ENCODE measurements at regions not wholly inside any gene's neighbourhood (a gene's known extent, or its start where the extent isn't known, plus 50 kb on each side); places are given as distances from the start of the nearest gene placed in this dataset.
"Not testable (repeated sequence)": the region's sequence is repeated elsewhere in the genome, so short reads cannot be mapped to it uniquely, and the experiment has no call there.

DNA sequence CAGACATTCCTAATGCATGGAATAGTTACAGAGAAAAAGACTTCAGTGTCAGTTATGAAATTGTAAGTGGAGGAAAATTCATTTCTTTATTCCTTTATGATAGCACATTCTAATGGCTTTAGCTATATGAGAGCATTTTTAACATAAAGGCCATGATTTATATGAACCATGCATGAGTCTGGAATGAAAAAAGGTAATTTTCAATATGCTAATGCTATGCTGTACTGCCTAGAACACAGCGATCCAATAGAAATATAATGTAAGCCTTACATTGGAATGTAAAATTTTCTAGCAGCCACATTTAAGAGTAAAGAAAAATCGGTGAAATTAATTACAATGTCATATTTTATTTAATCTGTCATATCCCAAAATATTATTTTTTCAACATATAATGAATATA, 932.0 kb downstream of the C4orf33 start:
- no peaks in the 10 kb centered on the region for H3K9me3 ChIP-seq (ENCODE audit: low read length)
- CTCF ChIA-PET: no interaction called here
- Mint-ChIP-seq H3K4me1 (no peaks in the 10 kb centered on the region), H3K4me3 (no peak overlapping the region), H3K36me3 (no peaks in the 10 kb centered on the region), H3K27ac (no peak overlapping the region), H3K9me3 (peaks cover 0 to 5% (median 0%) of the 10 kb centered on the region in 5 donors), H3K27me3 (no peaks in the 10 kb centered on the region)
- H3K4me1 ChIP-seq (ENCODE audit: insufficient read depth, low read length): no peaks in the 10 kb centered on the region
- H3K4me3 ChIP-seq (ENCODE audit: low read length): no peak overlapping the region
- POLR2A ChIA-PET: no interaction called here
- no peak overlapping the region for H3K27ac ChIP-seq (ENCODE audit: low read depth, low read length)
- H3K36me3 ChIP-seq (ENCODE audit: insufficient read depth, low read length): no peaks in the 10 kb centered on the region
- no peaks in the 10 kb centered on the region for H3K27me3 ChIP-seq (ENCODE audit: insufficient read depth, low read length, poor library complexity, severe bottlenecking)
- DNase-seq: no peak

DNA sequence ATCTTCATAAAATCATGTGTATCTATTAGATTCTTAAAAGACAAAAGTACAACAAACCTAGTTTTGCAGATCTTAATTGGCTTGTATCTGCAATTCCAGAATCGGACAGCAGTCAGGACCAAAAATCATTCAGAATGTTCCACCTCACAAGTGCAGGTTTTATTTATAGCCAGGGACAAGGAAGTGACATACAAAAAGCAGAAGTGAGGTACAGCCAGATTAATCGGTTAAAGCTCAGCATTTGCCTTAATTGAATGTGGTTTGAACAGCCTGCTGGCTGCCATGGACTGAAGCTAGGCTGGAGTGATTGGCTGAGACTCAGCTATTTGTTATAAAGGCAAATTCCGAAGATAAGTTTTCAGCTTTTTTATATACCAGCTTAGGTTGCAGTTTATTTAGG, 932.6 kb downstream of the C4orf33 start:
- ChIA-PET CTCF (no interaction called here), POLR2A (no interaction called here)
- no peaks in the 10 kb centered on the region for H3K9me3 ChIP-seq (ENCODE audit: low read length)
- no peak overlapping the region for H3K4me3 ChIP-seq (ENCODE audit: low read length)
- no peaks in the 10 kb centered on the region for H3K4me1 ChIP-seq (ENCODE audit: insufficient read depth, low read length)
- H3K27me3 ChIP-seq (ENCODE audit: insufficient read depth, low read length, poor library complexity, severe bottlenecking): no peaks in the 10 kb centered on the region
- peaks cover 0 to 5% (median 0%) of the 10 kb centered on the region in 5 donors for H3K9me3 Mint-ChIP-seq
- no peak for DNase-seq
- H3K27ac ChIP-seq (ENCODE audit: low read depth, low read length): no peak overlapping the region
- H3K36me3 ChIP-seq (ENCODE audit: insufficient read depth, low read length): no peaks in the 10 kb centered on the region
- H3K27me3 Mint-ChIP-seq: no peaks in the 10 kb centered on the region
- no peaks in the 10 kb centered on the region for H3K36me3 Mint-ChIP-seq
- H3K4me1 Mint-ChIP-seq: no peaks in the 10 kb centered on the region
- H3K4me3 Mint-ChIP-seq: no peak overlapping the region
- H3K27ac Mint-ChIP-seq: no peak overlapping the region

DNA sequence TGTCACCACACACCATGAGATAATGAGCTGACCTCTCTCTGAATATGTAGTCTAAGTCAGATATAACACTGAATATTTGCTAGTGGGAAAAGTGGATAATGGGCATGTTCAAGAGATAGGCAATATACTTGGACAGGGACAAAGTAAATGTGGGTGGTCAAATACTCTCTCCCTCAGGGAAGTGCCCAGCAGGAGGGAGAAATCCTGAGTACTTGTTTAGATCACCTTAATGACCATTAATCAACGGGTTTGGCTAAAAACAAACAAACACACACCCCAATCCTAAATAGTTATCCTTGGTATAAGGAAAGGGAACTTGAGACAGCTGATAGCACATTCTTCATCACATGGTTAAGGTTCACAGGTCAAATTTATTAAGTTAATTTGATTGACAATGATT, 933.5 kb downstream of the C4orf33 start:
- Histone ChIP-seq H3K36me3 (ENCODE audit: insufficient read depth, low read length) (no peaks in the 10 kb centered on the region), H3K4me3 (ENCODE audit: low read length) (no peak overlapping the region), H3K27ac (ENCODE audit: low read depth, low read length) (no peak overlapping the region), H3K27me3 (ENCODE audit: insufficient read depth, low read length, poor library complexity, severe bottlenecking) (no peaks in the 10 kb centered on the region), H3K4me1 (ENCODE audit: insufficient read depth, low read length) (no peaks in the 10 kb centered on the region), H3K9me3 (ENCODE audit: low read length) (no peaks in the 10 kb centered on the region)
- Mint-ChIP-seq H3K4me1 (no peaks in the 10 kb centered on the region), H3K9me3 (peaks cover 0 to 3% (median 0%) of the 10 kb centered on the region in 5 donors), H3K36me3 (no peaks in the 10 kb centered on the region), H3K27ac (no peak overlapping the region), H3K4me3 (no peak overlapping the region), H3K27me3 (no peaks in the 10 kb centered on the region)
- DNase-seq: no peak
- ChIA-PET CTCF (no interaction called here), POLR2A (no interaction called here)

DNA sequence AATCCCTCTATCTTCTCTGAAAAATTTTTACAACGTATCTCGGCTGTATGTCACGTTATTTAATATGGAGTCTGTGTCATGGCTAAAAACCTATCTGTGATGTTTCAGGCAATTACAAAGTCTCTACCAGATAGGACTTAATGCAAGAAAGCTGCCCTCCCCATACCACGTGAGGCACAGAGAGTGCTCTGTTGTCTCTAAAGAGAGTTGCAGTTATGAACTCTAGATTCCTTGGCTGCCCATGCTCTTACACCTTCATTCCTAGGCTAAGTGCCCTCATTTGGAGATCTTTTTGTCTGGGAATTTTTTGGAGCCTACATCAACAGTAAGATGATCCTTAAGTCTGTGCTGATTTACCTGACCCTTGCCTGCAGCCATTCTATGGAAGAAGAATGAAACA, 935.9 kb downstream of the C4orf33 start:
- H3K9me3 Mint-ChIP-seq: peaks cover 0 to 3% (median 0%) of the 10 kb centered on the region in 5 donors
- H3K27ac Mint-ChIP-seq: no peak overlapping the region
- no peaks in the 10 kb centered on the region for H3K9me3 ChIP-seq (ENCODE audit: low read length)

DNA sequence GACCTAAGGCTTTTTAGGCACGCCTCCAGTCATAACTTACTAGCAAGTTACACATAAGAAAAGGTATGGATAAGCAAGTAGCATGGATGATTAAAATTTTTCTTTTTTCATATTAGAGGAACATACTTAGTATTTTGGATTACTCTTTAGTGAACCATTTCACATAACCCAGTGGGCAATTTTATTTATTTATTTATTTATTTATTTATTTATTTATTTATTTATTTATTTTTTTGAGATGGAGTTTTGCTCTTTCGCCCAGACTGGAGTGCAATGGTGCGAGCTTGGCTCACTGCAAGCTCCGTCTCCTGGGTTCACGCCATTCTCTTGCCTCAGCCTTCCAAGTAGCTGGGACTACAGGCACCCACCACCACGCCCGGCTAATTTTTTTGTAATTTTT, 937.7 kb downstream of the C4orf33 start:
- H3K27me3 Mint-ChIP-seq; DNase-seq; H3K27me3 ChIP-seq (ENCODE audit: insufficient read depth, low read length, poor library complexity, severe bottlenecking); H3K4me3 Mint-ChIP-seq; H3K27ac Mint-ChIP-seq; H3K9me3 Mint-ChIP-seq; CTCF ChIA-PET; POLR2A ChIA-PET; H3K4me1 Mint-ChIP-seq; H3K36me3 Mint-ChIP-seq; H3K36me3 ChIP-seq (ENCODE audit: insufficient read depth, low read length); H3K9me3 ChIP-seq (ENCODE audit: low read length); H3K27ac ChIP-seq (ENCODE audit: low read depth, low read length); H3K4me1 ChIP-seq (ENCODE audit: insufficient read depth, low read length); H3K4me3 ChIP-seq (ENCODE audit: low read length): not testable (repeated sequence)

More for the DNA sequence above, 935.9 kb downstream of the C4orf33 start:
- H3K4me3 Mint-ChIP-seq: no peak overlapping the region
- H3K27ac ChIP-seq (ENCODE audit: low read depth, low read length): no peak overlapping the region
- H3K4me3 ChIP-seq (ENCODE audit: low read length): no peak overlapping the region
- no peaks in the 10 kb centered on the region for H3K27me3 ChIP-seq (ENCODE audit: insufficient read depth, low read length, poor library complexity, severe bottlenecking)
- no peaks in the 10 kb centered on the region for H3K4me1 ChIP-seq (ENCODE audit: insufficient read depth, low read length)
- no peak for DNase-seq
- no peaks in the 10 kb centered on the region for H3K4me1 Mint-ChIP-seq
- no peaks in the 10 kb centered on the region for H3K36me3 ChIP-seq (ENCODE audit: insufficient read depth, low read length)
- H3K36me3 Mint-ChIP-seq: no peaks in the 10 kb centered on the region
- H3K27me3 Mint-ChIP-seq: no peaks in the 10 kb centered on the region
- ChIA-PET POLR2A (no interaction called here), CTCF (no interaction called here)

DNA sequence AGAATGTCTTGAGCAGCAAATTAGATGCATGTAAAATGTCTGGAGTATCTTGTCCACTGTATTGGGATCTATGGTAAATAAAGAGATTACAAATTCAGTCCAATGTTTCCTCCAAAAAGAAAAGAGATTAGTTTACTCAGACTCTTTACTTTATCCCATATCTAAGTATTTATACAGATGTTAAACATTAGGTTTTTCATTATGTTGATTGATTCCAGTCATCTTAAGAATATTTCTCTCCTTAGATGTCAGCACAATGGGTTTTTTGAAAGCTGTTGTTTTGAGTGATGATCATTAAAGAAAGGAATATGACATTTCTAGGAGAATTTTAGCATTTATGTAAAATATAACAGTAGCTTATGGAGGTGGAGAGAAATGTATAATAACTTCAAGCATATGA, 938.9 kb downstream of the C4orf33 start:
- H3K27ac Mint-ChIP-seq: no peak overlapping the region
- no peak overlapping the region for H3K27ac ChIP-seq (ENCODE audit: low read depth, low read length)
- no peaks in the 10 kb centered on the region for H3K27me3 Mint-ChIP-seq
- ChIA-PET POLR2A (no interaction called here), CTCF (no interaction called here)
- H3K4me3 Mint-ChIP-seq: no peak overlapping the region
- no peaks in the 10 kb centered on the region for H3K36me3 Mint-ChIP-seq
- H3K27me3 ChIP-seq (ENCODE audit: insufficient read depth, low read length, poor library complexity, severe bottlenecking): no peaks in the 10 kb centered on the region
- H3K4me1 ChIP-seq (ENCODE audit: insufficient read depth, low read length): no peaks in the 10 kb centered on the region
- no peaks in the 10 kb centered on the region for H3K4me1 Mint-ChIP-seq
- H3K9me3 Mint-ChIP-seq: peaks cover 2 to 5% (median 3%) of the 10 kb centered on the region in 5 donors
- no peaks in the 10 kb centered on the region for H3K9me3 ChIP-seq (ENCODE audit: low read length)
- H3K36me3 ChIP-seq (ENCODE audit: insufficient read depth, low read length): no peaks in the 10 kb centered on the region
- DNase-seq: no peak
- H3K4me3 ChIP-seq (ENCODE audit: low read length): no peak overlapping the region

DNA sequence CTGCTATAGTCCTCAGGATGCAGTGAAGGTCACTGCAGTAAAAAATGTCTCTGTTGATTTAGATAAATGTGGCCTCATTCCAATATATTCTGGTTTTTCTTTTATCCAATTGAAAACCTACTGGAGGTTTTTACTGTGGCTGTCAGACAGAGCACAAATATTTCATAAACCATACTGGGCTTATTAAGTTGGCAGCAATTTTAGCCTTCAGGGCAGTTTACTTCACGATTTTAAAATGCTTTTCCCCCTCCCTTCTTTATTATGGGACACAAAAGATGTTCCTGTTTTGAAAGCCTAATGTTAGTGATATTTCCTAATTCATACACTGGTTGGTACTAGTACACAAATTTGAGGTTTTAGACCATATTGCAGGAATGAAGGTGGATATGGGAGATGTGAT, 939.4 kb downstream of the C4orf33 start:
- Histone ChIP-seq H3K36me3 (ENCODE audit: insufficient read depth, low read length) (no peaks in the 10 kb centered on the region), H3K4me1 (ENCODE audit: insufficient read depth, low read length) (no peaks in the 10 kb centered on the region), H3K27ac (ENCODE audit: low read depth, low read length) (no peak overlapping the region), H3K4me3 (ENCODE audit: low read length) (no peak overlapping the region), H3K27me3 (ENCODE audit: insufficient read depth, low read length, poor library complexity, severe bottlenecking) (no peaks in the 10 kb centered on the region), H3K9me3 (ENCODE audit: low read length) (no peaks in the 10 kb centered on the region)
- no peak for DNase-seq
- Mint-ChIP-seq H3K9me3 (peaks cover 2 to 8% (median 5%) of the 10 kb centered on the region in 5 donors), H3K27ac (no peak overlapping the region), H3K36me3 (no peaks in the 10 kb centered on the region), H3K4me1 (no peaks in the 10 kb centered on the region), H3K4me3 (no peak overlapping the region), H3K27me3 (no peaks in the 10 kb centered on the region)
- CTCF ChIA-PET: no interaction called here
- POLR2A ChIA-PET: no interaction called here

DNA sequence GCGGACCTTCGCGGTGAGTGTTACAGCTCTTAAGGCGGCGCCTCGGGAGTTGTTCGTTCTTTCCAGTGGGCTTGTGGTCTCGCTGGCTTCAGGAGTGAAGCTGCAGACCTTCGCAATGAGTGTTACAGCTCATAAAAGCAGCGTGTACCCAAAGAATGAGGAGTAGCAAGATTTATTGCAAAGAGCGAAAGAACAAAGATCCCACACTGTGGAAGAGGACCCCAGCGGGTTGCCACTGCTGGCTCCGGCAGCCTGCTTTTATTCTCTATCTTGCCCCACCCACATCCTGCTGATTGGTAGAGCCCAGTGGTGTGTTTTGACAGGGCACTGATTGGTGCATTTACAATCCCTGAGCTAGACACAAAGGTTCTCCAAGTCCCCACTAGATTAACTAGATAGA, 941.9 kb downstream of the C4orf33 start:
- H3K36me3 ChIP-seq (ENCODE audit: insufficient read depth, low read length); H3K27me3 ChIP-seq (ENCODE audit: insufficient read depth, low read length, poor library complexity, severe bottlenecking); POLR2A ChIA-PET; H3K36me3 Mint-ChIP-seq; DNase-seq; H3K4me1 Mint-ChIP-seq; H3K4me3 ChIP-seq (ENCODE audit: low read length); H3K4me3 Mint-ChIP-seq; H3K27ac ChIP-seq (ENCODE audit: low read depth, low read length); H3K4me1 ChIP-seq (ENCODE audit: insufficient read depth, low read length); H3K27ac Mint-ChIP-seq; H3K27me3 Mint-ChIP-seq; CTCF ChIA-PET; H3K9me3 ChIP-seq (ENCODE audit: low read length): not testable (repeated sequence)
- peaks cover 2 to 10% (median 5%) of the 10 kb centered on the region in 5 donors for H3K9me3 Mint-ChIP-seq

DNA sequence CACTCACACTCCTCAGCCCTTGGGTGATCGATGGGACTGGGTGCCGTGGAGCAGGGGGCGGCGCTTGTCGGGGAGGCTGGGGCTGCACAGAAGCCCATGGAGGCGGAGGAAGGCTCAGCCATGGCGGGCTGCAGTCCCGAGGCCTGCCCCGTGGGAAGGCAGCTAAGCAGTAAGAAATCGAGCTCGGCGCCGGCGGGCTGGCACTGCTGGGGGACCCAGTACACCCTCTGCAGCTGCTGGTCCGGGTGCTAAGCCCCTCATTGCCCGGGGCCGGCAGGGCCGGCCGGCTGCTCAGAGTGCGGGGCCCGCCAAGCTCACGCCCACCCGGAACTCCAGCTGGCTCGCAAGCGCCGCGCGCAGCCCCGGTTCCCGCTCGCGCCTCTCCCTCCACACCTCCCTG, 942.6 kb downstream of the C4orf33 start:
- DNase-seq; H3K27ac ChIP-seq (ENCODE audit: low read depth, low read length); POLR2A ChIA-PET; H3K4me3 ChIP-seq (ENCODE audit: low read length); H3K4me1 Mint-ChIP-seq; H3K36me3 ChIP-seq (ENCODE audit: insufficient read depth, low read length); H3K27ac Mint-ChIP-seq; H3K27me3 ChIP-seq (ENCODE audit: insufficient read depth, low read length, poor library complexity, severe bottlenecking); H3K4me1 ChIP-seq (ENCODE audit: insufficient read depth, low read length); H3K9me3 ChIP-seq (ENCODE audit: low read length); H3K4me3 Mint-ChIP-seq; H3K27me3 Mint-ChIP-seq; CTCF ChIA-PET; H3K36me3 Mint-ChIP-seq: not testable (repeated sequence)
- H3K9me3 Mint-ChIP-seq: peaks cover 2 to 10% (median 3%) of the 10 kb centered on the region in 5 donors

All from CD8-positive, alpha-beta memory T cell (primary cell).